Keratinocyte (primary cell): ENCODE measurements at regions not wholly inside any gene's neighbourhood (a gene's known extent, or its start where the extent isn't known, plus 50 kb on each side); places are given as distances from the start of the nearest gene placed in this dataset.

Experiments
- DNase-seq: peaks from one replicate; pipeline ENCODE4 v3.0.0-alpha.2; 2011; ENCODE audit warnings: low read depth, missing footprints, low spot score
- FAIRE-seq: peaks from 2 replicates; lab custom pipeline; 2011; peaks lifted over from hg19 to GRCh38; lab: Jason Lieb, UNC
- H2AFZ ChIP-seq: 2 replicates; pipeline ENCODE4 v1.6.0; 2012; ENCODE audit warnings: low read length, control low read depth, inconsistent platforms; ENCODE audit not compliant: control insufficient read depth
- H3K27ac ChIP-seq: 2 replicates; pipeline ENCODE4 v1.5.1; 2011; ENCODE audit warnings: low read length; ENCODE audit not compliant: control insufficient read depth, insufficient read depth
- H3K27me3 ChIP-seq: 3 replicates; pipeline ENCODE4 v1.6.0; 2011; ENCODE audit warnings: low read length; ENCODE audit not compliant: control insufficient read depth, insufficient read depth; ENCODE audit errors: extremely low read depth
- H3K36me3 ChIP-seq, 2 experiments: 2 replicates in 1 of 2; 3 replicates in 1 of 2; pipeline ENCODE4 v1.5.1; 2011; ENCODE audit warnings: low read length in 2 of 2, mild to moderate bottlenecking in 1 of 2; ENCODE audit not compliant: control insufficient read depth in 2 of 2, insufficient read depth in 2 of 2; ENCODE audit errors: extremely low read depth in 1 of 2
- H3K4me1 ChIP-seq: 3 replicates; pipeline ENCODE4 v1.5.1; 2011; ENCODE audit warnings: low read length; ENCODE audit not compliant: control insufficient read depth, insufficient read depth; ENCODE audit errors: extremely low read depth
- H3K4me2 ChIP-seq: 3 replicates; pipeline ENCODE4 v1.6.0; 2011; ENCODE audit warnings: low read depth, low read length; ENCODE audit not compliant: control insufficient read depth, insufficient read depth; ENCODE audit errors: extremely low read depth
- H3K4me3 ChIP-seq, 3 experiments: fragments of 200-600 bp in 1 of 3; sonication (generic) in 1 of 3; 2 replicates in 2 of 3; 3 replicates in 1 of 3; pipeline ENCODE4 v1.5.1; 2011 to 2016; ENCODE audit warnings: low read length in 3 of 3, mild to moderate bottlenecking in 3 of 3, control low read depth in 2 of 3, inconsistent platforms in 1 of 3, low read depth in 1 of 3, mixed read lengths in 1 of 3, mixed run types in 1 of 3, moderate library complexity in 1 of 3; ENCODE audit not compliant: control insufficient read depth in 2 of 3, insufficient read depth in 2 of 3; ENCODE audit errors: extremely low read depth in 1 of 3
- H3K79me2 ChIP-seq: 2 replicates; pipeline ENCODE4 v1.6.0; 2012; ENCODE audit warnings: low read length; ENCODE audit not compliant: control insufficient read depth, insufficient read depth
- H3K9ac ChIP-seq: 3 replicates; pipeline ENCODE4 v1.6.0; 2011; ENCODE audit warnings: low read length; ENCODE audit not compliant: control insufficient read depth, insufficient read depth; ENCODE audit errors: extremely low read depth
- H3K9me1 ChIP-seq: 3 replicates; pipeline ENCODE4 v1.6.0; 2011; ENCODE audit warnings: low read length; ENCODE audit not compliant: control insufficient read depth, insufficient read depth; ENCODE audit errors: extremely low read depth
- H3K9me3 ChIP-seq: 2 replicates; pipeline ENCODE4 v1.5.1; 2012; ENCODE audit warnings: low read depth, low read length; ENCODE audit not compliant: control insufficient read depth
- H4K20me1 ChIP-seq: 3 replicates; pipeline ENCODE4 v1.6.0; 2011; ENCODE audit warnings: low read length; ENCODE audit not compliant: control insufficient read depth, insufficient read depth; ENCODE audit errors: extremely low read depth
- CTCF ChIP-seq, 3 experiments: IDR thresholded peaks in 1 of 3; conservative IDR thresholded peaks in 1 of 3; optimal IDR thresholded peaks in 1 of 3; 2 replicates in 2 of 3; 3 replicates in 1 of 3; pipeline versions ENCODE3 to v1.5.1; 2011; ENCODE audit warnings: low read length in 3 of 3, mild to moderate bottlenecking in 3 of 3, moderate library complexity in 2 of 3, control low read depth in 1 of 3, inconsistent platforms in 1 of 3; ENCODE audit not compliant: insufficient read depth in 2 of 3; ENCODE audit errors: extremely low read depth in 1 of 3
- EZH2 ChIP-seq: IDR thresholded peaks from one replicate; pipeline ENCODE4 v1.6.1; 2012; ENCODE audit warnings: inconsistent platforms, mild to moderate bottlenecking, low read length, moderate library complexity
- dilution Hi-C: fragments of 300-500 bp; cut with MboI; formaldehyde crosslinking; loops from one replicate; pipeline ENCODE4 v1.7.0; 2020; ENCODE audit warnings: low sequenced_read_pairs; ENCODE audit not compliant: extremely low pct_ligation_motif_present

GRCh38 chr4:34628471-34628870, 1615.8 kb downstream of the ARAP2 start:
- no peak overlapping the region for H3K27ac ChIP-seq
- no peaks in the 10 kb centered on the region for H3K79me2 ChIP-seq
- no peak overlapping the region for H3K4me2 ChIP-seq
- no peaks in the 10 kb centered on the region for H3K9me3 ChIP-seq
- dilution Hi-C loops = no loop called here
- FAIRE-seq = no peak
- H3K9ac ChIP-seq = no peak overlapping the region
- H3K9me1 ChIP-seq = no peaks in the 10 kb centered on the region
- no peaks in the 10 kb centered on the region for H3K36me3 ChIP-seq
- no peak for DNase-seq
- no peaks in the 10 kb centered on the region for H3K4me1 ChIP-seq
- TF ChIP-seq EZH2 (no peak), CTCF (optimal IDR thresholded peaks at IDR 0.05 in 1 of 3, IDR thresholded peaks at IDR 0.05 in 1 of 3, conservative IDR thresholded peaks at IDR 0.05 in 1 of 3; ENCODE audit: extremely low read depth in 1 of 3, insufficient read depth in 2 of 3, low read length in 3 of 3) (no peak)
- no peaks in the 10 kb centered on the region for H3K27me3 ChIP-seq
- H3K4me3 ChIP-seq = no peak overlapping the region
- no peak overlapping the region for H2AFZ ChIP-seq
- no peaks in the 10 kb centered on the region for H4K20me1 ChIP-seq

GRCh38 chr4:34629451-34629850, 1614.9 kb downstream of the ARAP2 start:
- H2AFZ ChIP-seq = no peak overlapping the region
- H3K27me3 ChIP-seq = no peaks in the 10 kb centered on the region
- no peaks in the 10 kb centered on the region for H3K36me3 ChIP-seq
- no peaks in the 10 kb centered on the region for H3K9me3 ChIP-seq
- no peak overlapping the region for H3K4me2 ChIP-seq
- H3K27ac ChIP-seq = no peak overlapping the region
- dilution Hi-C loops = no loop called here
- H4K20me1 ChIP-seq = no peaks in the 10 kb centered on the region
- no peak overlapping the region for H3K9ac ChIP-seq
- H3K9me1 ChIP-seq = no peaks in the 10 kb centered on the region
- H3K4me1 ChIP-seq = no peaks in the 10 kb centered on the region
- FAIRE-seq (no peak), DNase-seq (no peak)
- H3K79me2 ChIP-seq = no peaks in the 10 kb centered on the region
- TF ChIP-seq CTCF (optimal IDR thresholded peaks at IDR 0.05 in 1 of 3, IDR thresholded peaks at IDR 0.05 in 1 of 3, conservative IDR thresholded peaks at IDR 0.05 in 1 of 3; ENCODE audit: extremely low read depth in 1 of 3, insufficient read depth in 2 of 3, low read length in 3 of 3) = no peak
- no peak for TF ChIP-seq EZH2
- no peak overlapping the region for H3K4me3 ChIP-seq
